OCI-LY1 (cell line): ENCODE measurements at regions not wholly inside any gene's neighbourhood (a gene's known extent, or its start where the extent isn't known, plus 50 kb on each side); places are given as distances from the start of the nearest gene placed in this dataset.

Experiments
- CTCF ChIP-seq: fragments of 200-600 bp; sonication (generic), shearing (Covaris generic); IDR thresholded peaks from 2 replicates; pipeline ENCODE4 v1.5.1; 2017; ENCODE audit warnings: mild to moderate bottlenecking, antibody characterized with exemption, low read length, moderate library complexity, mixed read lengths
- EZH2 ChIP-seq: fragments of 200-600 bp; sonication (generic), shearing (Covaris generic); IDR thresholded peaks from 2 replicates; pipeline ENCODE4 v1.8.0; 2017; ENCODE audit warnings: borderline replicate concordance, mixed run types, mild to moderate bottlenecking, antibody characterized with exemption, low read length, moderate library complexity, mixed read lengths

GRCh38 chr18:71471963-71472725, 1072.0 kb downstream of the CBLN2 start:
- TF ChIP-seq CTCF, result no peak
- no peak for TF ChIP-seq EZH2
